HG02610 (cell line): ENCODE measurements at regions not wholly inside any gene's neighbourhood (a gene's known extent, or its start where the extent isn't known, plus 50 kb on each side); places are given as distances from the start of the nearest gene placed in this dataset.

Source experiments
- ATAC-seq: cut with Tn5 transposase; IDR thresholded peaks from one replicate; pipeline ENCODE4 v1.9.1; 2021; ENCODE audit warnings: mild to moderate bottlenecking, moderate library complexity; ENCODE audit not compliant: unreplicated experiment

- ATAC-seq, result no peak
These were observed 258.7 kb upstream of the IRX4 start for GRCh38 chr5:2141254-2142000.

- ATAC-seq, result no peak
These were observed 257.9 kb upstream of the IRX4 start for GRCh38 chr5:2140501-2141175.

- ATAC-seq, result no peak
These were observed 256.8 kb upstream of the IRX4 start for GRCh38 chr5:2139478-2139877.

GRCh38 chr5:2138896-2139295 is 256.2 kb upstream of the IRX4 start:
- no peak for ATAC-seq

- no peak for ATAC-seq
These were observed 254.8 kb upstream of the IRX4 start for GRCh38 chr5:2137444-2138050.

- ATAC-seq, result no peak
These were observed 254.1 kb upstream of the IRX4 start for GRCh38 chr5:2136728-2137333.

- ATAC-seq, result no peak
These were observed 253.1 kb upstream of the IRX4 start for GRCh38 chr5:2135833-2136232.

GRCh38 chr5:2135354-2135753 is 252.6 kb upstream of the IRX4 start:
- ATAC-seq, result no peak

- ATAC-seq, result no peak
These were observed 252.0 kb upstream of the IRX4 start for GRCh38 chr5:2134543-2135292.

- ATAC-seq, result no peak
These were observed 251.2 kb upstream of the IRX4 start for GRCh38 chr5:2133936-2134335.

- no peak for ATAC-seq
These were observed 250.4 kb upstream of the IRX4 start for GRCh38 chr5:2133080-2133479.

- no peak for ATAC-seq
These were observed 249.7 kb upstream of the IRX4 start for GRCh38 chr5:2132497-2132847.

- no peak for ATAC-seq
These were observed 249.2 kb upstream of the IRX4 start for GRCh38 chr5:2131826-2132496.

- ATAC-seq, result no peak
These were observed 248.5 kb upstream of the IRX4 start for GRCh38 chr5:2131196-2131595.

- ATAC-seq, result no peak
These were observed 247.6 kb upstream of the IRX4 start for GRCh38 chr5:2130361-2130760.

GRCh38 chr5:2129568-2130272 is 247.0 kb upstream of the IRX4 start:
- no peak for ATAC-seq

GRCh38 chr5:2128686-2129355 is 246.1 kb upstream of the IRX4 start:
- ATAC-seq, result no peak

- no peak for ATAC-seq
These were observed 243.8 kb upstream of the IRX4 start for GRCh38 chr5:2126512-2126911.

GRCh38 chr5:2125901-2126265 is 243.2 kb upstream of the IRX4 start:
- ATAC-seq, result no peak
